ENCODE measurements at regions not wholly inside any gene's neighbourhood (a gene's known extent, or its start where the extent isn't known, plus 50 kb on each side); places are given as distances from the start of the nearest gene placed in this dataset.
"Not testable (repeated sequence)": the region's sequence is repeated elsewhere in the genome, so short reads cannot be mapped to it uniquely, and the experiment has no call there.

GRCh38 chr1:213492161-213493041 is 441.4 kb downstream of the RPS6KC1 start:
- Mint-ChIP-seq H3K4me3 (no peak overlapping the region), H3K4me1 (ENCODE audit: low read depth) (no peaks in the 10 kb centered on the region), H3K36me3 (ENCODE audit: low read depth) (no peaks in the 10 kb centered on the region), H3K9me3 (no peaks in the 10 kb centered on the region), H3K27me3 (ENCODE audit: low read depth) (no peaks in the 10 kb centered on the region), H3K27ac (no peak overlapping the region)

GRCh38 chr1:213499444-213499843 is 448.4 kb downstream of the RPS6KC1 start:
- Mint-ChIP-seq H3K4me3 (no peak overlapping the region), H3K36me3 (ENCODE audit: low read depth) (no peaks in the 10 kb centered on the region), H3K27me3 (ENCODE audit: low read depth) (no peaks in the 10 kb centered on the region), H3K9me3 (no peaks in the 10 kb centered on the region), H3K27ac (no peak overlapping the region), H3K4me1 (ENCODE audit: low read depth) (no peaks in the 10 kb centered on the region)

GRCh38 chr1:213507472-213508223 is 456.6 kb downstream of the RPS6KC1 start:
- H3K4me3 Mint-ChIP-seq: no peak overlapping the region
- H3K27ac Mint-ChIP-seq: no peak overlapping the region
- H3K36me3 Mint-ChIP-seq (ENCODE audit: low read depth): no peaks in the 10 kb centered on the region
- peaks cover 5% of the 10 kb centered on the region for H3K27me3 Mint-ChIP-seq (ENCODE audit: low read depth)
- H3K9me3 Mint-ChIP-seq: no peaks in the 10 kb centered on the region
- no peaks in the 10 kb centered on the region for H3K4me1 Mint-ChIP-seq (ENCODE audit: low read depth)

GRCh38 chr1:213511173-213511572 is 460.1 kb downstream of the RPS6KC1 start:
- no peaks in the 10 kb centered on the region for H3K9me3 Mint-ChIP-seq
- no peaks in the 10 kb centered on the region for H3K36me3 Mint-ChIP-seq (ENCODE audit: low read depth)
- no peak overlapping the region for H3K27ac Mint-ChIP-seq
- peaks cover 5% of the 10 kb centered on the region for H3K27me3 Mint-ChIP-seq (ENCODE audit: low read depth)
- H3K4me1 Mint-ChIP-seq (ENCODE audit: low read depth): no peaks in the 10 kb centered on the region
- H3K4me3 Mint-ChIP-seq: no peak overlapping the region

DNA sequence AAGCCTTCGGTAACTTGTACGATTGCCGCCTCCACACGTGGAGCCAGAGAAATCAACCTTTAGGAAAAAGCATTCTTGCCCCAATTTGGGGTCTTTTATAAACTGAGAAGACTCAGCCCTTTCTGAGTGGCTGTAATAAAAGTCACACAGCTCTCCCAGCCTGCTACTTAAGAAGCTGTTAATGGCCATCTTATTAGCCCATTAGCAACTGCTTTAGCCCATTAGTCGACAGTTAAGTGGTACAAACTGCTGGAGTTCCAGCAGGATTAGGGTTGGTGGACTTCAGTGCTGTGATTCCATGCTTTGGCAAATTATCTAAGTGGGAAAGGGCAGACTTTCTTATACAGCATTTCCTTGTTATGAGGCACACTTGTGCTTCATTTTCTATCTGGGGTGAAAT is 461.3 kb downstream of the RPS6KC1 start:
- no peaks in the 10 kb centered on the region for H3K4me1 Mint-ChIP-seq (ENCODE audit: low read depth)
- no peaks in the 10 kb centered on the region for H3K36me3 Mint-ChIP-seq (ENCODE audit: low read depth)
- no peaks in the 10 kb centered on the region for H3K9me3 Mint-ChIP-seq
- H3K4me3 Mint-ChIP-seq: no peak overlapping the region
- H3K27me3 Mint-ChIP-seq (ENCODE audit: low read depth): peaks cover 5% of the 10 kb centered on the region
- no peak overlapping the region for H3K27ac Mint-ChIP-seq

DNA sequence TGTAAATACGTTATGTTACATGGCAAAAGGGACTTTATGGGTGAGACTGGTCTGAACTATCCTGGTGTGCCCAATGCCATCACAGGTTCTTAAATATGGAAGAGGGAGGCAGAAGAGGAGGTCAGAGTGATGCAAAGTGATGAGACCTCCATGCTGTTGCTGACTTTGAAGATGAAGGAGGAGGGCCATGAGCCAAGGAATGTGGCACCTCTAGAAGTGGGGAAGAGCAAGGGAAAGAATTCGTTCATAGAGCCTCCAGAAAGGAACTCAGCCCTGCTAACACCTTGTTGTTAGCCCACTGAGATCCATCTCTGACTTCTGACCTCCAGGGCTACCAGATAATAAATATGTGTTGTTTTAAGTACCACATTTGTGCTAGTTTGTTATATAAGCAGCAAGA is 462.0 kb downstream of the RPS6KC1 start:
- Mint-ChIP-seq H3K36me3 (ENCODE audit: low read depth) (no peaks in the 10 kb centered on the region), H3K4me1 (ENCODE audit: low read depth) (no peaks in the 10 kb centered on the region), H3K27ac (no peak overlapping the region), H3K4me3 (no peak overlapping the region), H3K27me3 (ENCODE audit: low read depth) (peaks cover 5% of the 10 kb centered on the region), H3K9me3 (no peaks in the 10 kb centered on the region)

GRCh38 chr1:213514408-213515179 is 463.6 kb downstream of the RPS6KC1 start:
- H3K9me3 Mint-ChIP-seq; H3K27ac Mint-ChIP-seq; H3K4me3 Mint-ChIP-seq; H3K4me1 Mint-ChIP-seq (ENCODE audit: low read depth); H3K27me3 Mint-ChIP-seq (ENCODE audit: low read depth); H3K36me3 Mint-ChIP-seq (ENCODE audit: low read depth): not testable (repeated sequence)

DNA sequence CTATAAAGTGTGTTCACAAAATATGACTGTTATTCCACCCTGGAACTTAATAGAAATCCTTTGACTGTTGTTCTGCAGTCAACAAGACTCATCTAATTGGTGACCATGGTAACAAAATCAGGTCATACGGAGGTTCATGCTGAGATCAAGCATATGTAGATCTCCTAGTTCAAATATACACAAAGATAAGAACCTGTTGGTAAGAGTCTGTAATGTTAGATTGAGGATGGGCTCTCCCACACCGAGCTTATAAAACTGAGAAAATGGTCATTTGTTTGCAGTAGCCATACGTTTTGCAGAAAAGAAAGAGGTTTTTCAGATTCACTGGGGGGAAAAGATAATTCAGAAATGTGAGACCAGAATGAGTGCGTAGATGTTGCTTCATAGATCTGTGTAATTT is 468.1 kb downstream of the RPS6KC1 start:
- Mint-ChIP-seq H3K4me3 (no peak overlapping the region), H3K36me3 (ENCODE audit: low read depth) (no peaks in the 10 kb centered on the region), H3K27ac (no peak overlapping the region), H3K9me3 (no peaks in the 10 kb centered on the region), H3K27me3 (ENCODE audit: low read depth) (no peaks in the 10 kb centered on the region), H3K4me1 (ENCODE audit: low read depth) (no peaks in the 10 kb centered on the region)

- Mint-ChIP-seq H3K9me3 (no peaks in the 10 kb centered on the region), H3K27me3 (ENCODE audit: low read depth) (no peaks in the 10 kb centered on the region), H3K36me3 (ENCODE audit: low read depth) (no peaks in the 10 kb centered on the region), H3K27ac (no peak overlapping the region), H3K4me1 (ENCODE audit: low read depth) (no peaks in the 10 kb centered on the region), H3K4me3 (no peak overlapping the region)
Measured at GRCh38 chr1:213521206-213521605, 466.6 kb upstream of the PROX1 start.

DNA sequence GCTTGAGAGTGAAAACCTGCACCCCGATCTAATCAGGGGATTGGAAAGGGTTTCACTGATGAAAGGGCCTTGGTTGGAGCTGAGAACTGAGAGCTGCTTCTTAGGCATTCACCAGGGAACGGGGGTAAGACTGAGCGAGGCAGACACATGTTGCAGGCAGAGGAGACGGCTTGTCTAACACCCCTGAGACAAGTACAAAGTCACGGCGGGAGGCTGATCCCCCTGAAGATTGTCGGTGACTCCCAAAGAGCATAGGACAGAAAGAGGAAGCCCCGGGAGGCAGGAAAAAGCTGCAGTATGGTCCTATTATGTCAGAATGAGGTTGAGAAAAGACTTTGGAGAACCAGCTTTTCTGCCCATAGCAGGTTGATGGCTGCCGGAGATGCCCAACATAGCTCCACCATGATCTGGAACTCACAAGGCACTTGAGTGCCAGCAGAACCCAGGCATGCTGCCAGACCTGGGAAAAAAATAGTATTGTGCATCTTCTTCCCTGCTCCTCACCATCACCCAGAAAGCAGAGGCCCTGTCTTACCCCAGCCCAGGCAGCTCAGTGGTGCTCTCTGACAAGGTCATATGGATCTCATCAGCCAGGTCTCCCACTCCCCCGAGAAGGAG is 463.9 kb upstream of the PROX1 start:
- H3K4me1 Mint-ChIP-seq (ENCODE audit: low read depth): no peaks in the 10 kb centered on the region
- no peaks in the 10 kb centered on the region for H3K36me3 Mint-ChIP-seq (ENCODE audit: low read depth)
- no peak overlapping the region for H3K27ac Mint-ChIP-seq
- H3K4me3 Mint-ChIP-seq: no peak overlapping the region
- H3K9me3 Mint-ChIP-seq: no peaks in the 10 kb centered on the region
- no peaks in the 10 kb centered on the region for H3K27me3 Mint-ChIP-seq (ENCODE audit: low read depth)

GRCh38 chr1:213526306-213526705 is 461.5 kb upstream of the PROX1 start:
- H3K27me3 Mint-ChIP-seq (ENCODE audit: low read depth): no peaks in the 10 kb centered on the region
- no peaks in the 10 kb centered on the region for H3K36me3 Mint-ChIP-seq (ENCODE audit: low read depth)
- no peak overlapping the region for H3K27ac Mint-ChIP-seq
- H3K4me3 Mint-ChIP-seq: no peak overlapping the region
- no peaks in the 10 kb centered on the region for H3K4me1 Mint-ChIP-seq (ENCODE audit: low read depth)
- no peaks in the 10 kb centered on the region for H3K9me3 Mint-ChIP-seq

DNA sequence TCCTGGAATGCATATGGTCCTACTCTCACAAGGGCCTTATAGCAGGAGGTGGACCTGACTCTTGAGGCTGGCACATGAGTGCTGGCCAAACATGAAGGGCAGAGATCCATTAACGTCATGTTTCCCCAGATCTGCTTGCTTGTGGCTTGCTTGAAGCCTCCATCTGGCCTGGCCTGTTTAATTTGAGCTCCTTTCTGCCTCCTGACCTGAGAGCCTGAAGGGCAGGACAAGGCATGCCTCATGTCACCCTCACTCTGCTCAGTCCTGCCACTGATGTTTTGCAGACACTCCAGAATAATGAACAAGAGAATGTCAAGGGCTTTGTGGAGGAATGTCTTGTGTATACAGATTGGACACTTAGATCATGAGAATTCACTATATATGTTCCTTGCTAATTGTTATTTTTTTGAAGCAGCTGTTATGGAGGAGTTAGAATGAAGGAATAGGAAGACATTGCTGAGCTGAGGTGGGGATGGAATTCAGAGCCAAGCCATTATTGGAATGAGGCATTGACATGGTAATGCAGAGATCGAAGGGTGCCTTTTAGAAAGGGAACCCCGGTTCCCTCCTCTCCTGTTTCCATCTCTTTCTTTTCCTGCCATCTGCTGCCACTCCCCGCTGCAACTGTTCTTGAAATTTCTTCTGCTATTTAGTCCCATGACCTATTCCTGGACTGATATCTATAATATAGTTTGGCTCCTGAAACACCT is 457.0 kb upstream of the PROX1 start:
- Mint-ChIP-seq H3K27ac (no peak overlapping the region), H3K27me3 (ENCODE audit: low read depth) (no peaks in the 10 kb centered on the region), H3K4me1 (ENCODE audit: low read depth) (no peaks in the 10 kb centered on the region), H3K4me3 (no peak overlapping the region), H3K9me3 (no peaks in the 10 kb centered on the region), H3K36me3 (ENCODE audit: low read depth) (no peaks in the 10 kb centered on the region)

- no peaks in the 10 kb centered on the region for H3K36me3 Mint-ChIP-seq (ENCODE audit: low read depth)
- no peak overlapping the region for H3K27ac Mint-ChIP-seq
- no peaks in the 10 kb centered on the region for H3K4me1 Mint-ChIP-seq (ENCODE audit: low read depth)
- no peaks in the 10 kb centered on the region for H3K27me3 Mint-ChIP-seq (ENCODE audit: low read depth)
- H3K9me3 Mint-ChIP-seq: no peaks in the 10 kb centered on the region
- H3K4me3 Mint-ChIP-seq: no peak overlapping the region
Measured at GRCh38 chr1:213531369-213532310, 456.1 kb upstream of the PROX1 start.

Data from T-helper 1 cell treated with Interleukin-12 subunit alpha and Interleukin-12 subunit beta and Interleukin-4 antibody, amounts not matched to agents 30 μg/mL and 1 μg/mL, for 36 hours (primary cell).